GM18870 (cell line): ENCODE measurements at regions not wholly inside any gene's neighbourhood (a gene's known extent, or its start where the extent isn't known, plus 50 kb on each side); places are given as distances from the start of the nearest gene placed in this dataset.

Source experiments
- ATAC-seq: cut with Tn5 transposase; IDR thresholded peaks from one replicate; pipeline ENCODE4 v1.9.1; 2021; ENCODE audit warnings: moderate library complexity; ENCODE audit not compliant: unreplicated experiment

- no peak for ATAC-seq
Measured at GRCh38 chr10:33566001-33566400, 231.5 kb upstream of the NRP1 start.

GRCh38 chr10:33565231-33565630 lies 230.8 kb upstream of the NRP1 start:
- no peak for ATAC-seq

GRCh38 chr10:33559105-33559504 lies 224.6 kb upstream of the NRP1 start:
- ATAC-seq = no peak

GRCh38 chr10:33557313-33557712 lies 222.8 kb upstream of the NRP1 start:
- no peak for ATAC-seq

- no peak for ATAC-seq
Measured at GRCh38 chr10:33556620-33557019, 222.2 kb upstream of the NRP1 start.

GRCh38 chr10:33556103-33556502 lies 221.6 kb upstream of the NRP1 start:
- no peak for ATAC-seq

- no peak for ATAC-seq
Measured at GRCh38 chr10:33553748-33554571, 219.5 kb upstream of the NRP1 start.

GRCh38 chr10:33552290-33552689 lies 217.8 kb upstream of the NRP1 start:
- ATAC-seq = no peak

GRCh38 chr10:33550811-33551210 lies 216.3 kb upstream of the NRP1 start:
- no peak for ATAC-seq

GRCh38 chr10:33547976-33548375 lies 213.5 kb upstream of the NRP1 start:
- no peak for ATAC-seq

GRCh38 chr10:33546031-33546430 lies 211.6 kb upstream of the NRP1 start:
- no peak for ATAC-seq

GRCh38 chr10:33542752-33543505 lies 208.5 kb upstream of the NRP1 start:
- no peak for ATAC-seq

GRCh38 chr10:33539116-33539515 lies 204.6 kb upstream of the NRP1 start:
- ATAC-seq = no peak

GRCh38 chr10:33537066-33537465 lies 202.6 kb upstream of the NRP1 start:
- ATAC-seq = no peak

GRCh38 chr10:33536508-33536907 lies 202.0 kb upstream of the NRP1 start:
- ATAC-seq = no peak

GRCh38 chr10:33535866-33536265 lies 201.4 kb upstream of the NRP1 start:
- ATAC-seq = no peak

GRCh38 chr10:33534416-33534815 lies 199.9 kb upstream of the NRP1 start:
- no peak for ATAC-seq

GRCh38 chr10:33533612-33534011 lies 199.1 kb upstream of the NRP1 start:
- no peak for ATAC-seq

GRCh38 chr10:33532901-33533300 lies 198.4 kb upstream of the NRP1 start:
- ATAC-seq = no peak

GRCh38 chr10:33529234-33529633 lies 194.8 kb upstream of the NRP1 start:
- ATAC-seq = no peak

GRCh38 chr10:33524966-33525365 lies 190.5 kb upstream of the NRP1 start:
- no peak for ATAC-seq

GRCh38 chr10:33524041-33524440 lies 189.6 kb upstream of the NRP1 start:
- ATAC-seq = no peak
